HEK293 (cell line): ENCODE measurements at regions not wholly inside any gene's neighbourhood (a gene's known extent, or its start where the extent isn't known, plus 50 kb on each side); places are given as distances from the start of the nearest gene placed in this dataset.

Experiments
- CTCF ChIA-PET: fragments of 350-600 bp; formaldehyde crosslinking; extraction: SDS; loops from one replicate; lab custom pipeline; 2021; ENCODE audit warnings: antibody characterized with exemption; lab: Yijun Ruan, JAX
- POLR2A ChIA-PET: fragments of 300-600 bp; formaldehyde crosslinking; extraction: SDS; loops from one replicate; lab custom pipeline; 2020; ENCODE audit warnings: antibody characterized with exemption, inconsistent platforms; lab: Yijun Ruan, JAX
- H3K27ac ChIP-seq: fragments of 200-500 bp; sonication (Bioruptor generic); 2 replicates; pipeline ENCODE4 v1.5.1; 2014; ENCODE audit warnings: low read depth, low read length, control low read depth, inconsistent platforms; ENCODE audit errors: extremely low read depth
- H3K36me3 ChIP-seq, 2 experiments: fragments of 200-500 bp in 1 of 2; sonication (Bioruptor generic) in 1 of 2; 1 replicate in 1 of 2; 2 replicates in 1 of 2; pipeline ENCODE4 v1.5.1; 2014 to 2017; ENCODE audit warnings: inconsistent platforms in 2 of 2, low read length in 2 of 2; ENCODE audit not compliant: control insufficient read depth in 2 of 2, insufficient read depth in 1 of 2
- H3K4me1 ChIP-seq: fragments of 200-500 bp; sonication (Bioruptor generic); 2 replicates; pipeline ENCODE4 v1.5.1; 2014; ENCODE audit warnings: mild to moderate bottlenecking, low read length, inconsistent platforms; ENCODE audit not compliant: control insufficient read depth, insufficient read depth
- H3K4me3 ChIP-seq: 2 replicates; pipeline ENCODE4 v1.5.1; 2011; ENCODE audit warnings: low read depth, mild to moderate bottlenecking, control low read depth, low read length, moderate library complexity
- H3K9me3 ChIP-seq: fragments of 200-500 bp; sonication (Bioruptor generic); 2 replicates; pipeline ENCODE4 v1.5.1; 2014; ENCODE audit warnings: low read depth, low read length, inconsistent platforms; ENCODE audit not compliant: control insufficient read depth, insufficient read depth
- INSM2 ChIP-seq: fragments of 450-650 bp; formaldehyde crosslinking; IDR thresholded peaks from 2 replicates; pipeline ENCODE4 v1.5.1; 2016; ENCODE audit warnings: missing biosample characterization, missing genetic modification characterization
- OSR2 ChIP-seq: fragments of 450-650 bp; formaldehyde crosslinking; IDR thresholded peaks from 2 replicates; pipeline ENCODE4 v1.5.1; 2016; ENCODE audit warnings: missing biosample characterization, missing genetic modification characterization
- PRDM2 ChIP-seq: fragments of 450-650 bp; formaldehyde crosslinking; IDR thresholded peaks from 2 replicates; pipeline ENCODE4 v1.5.1; 2016; ENCODE audit warnings: missing biosample characterization, missing genetic modification characterization, borderline replicate concordance
- SALL2 ChIP-seq: fragments of 450-650 bp; formaldehyde crosslinking; IDR thresholded peaks from 2 replicates; pipeline ENCODE4 v1.5.0; 2017; ENCODE audit warnings: missing biosample characterization, mild to moderate bottlenecking, missing genetic modification characterization, borderline replicate concordance
- TRIM28 ChIP-seq: IDR thresholded peaks from 2 replicates; pipeline ENCODE4 v1.6.1; 2011; ENCODE audit warnings: low read length, control low read depth, borderline replicate concordance
- ZBTB7A ChIP-seq: fragments of 450-650 bp; formaldehyde crosslinking; IDR thresholded peaks from 2 replicates; pipeline ENCODE4 v1.5.1; 2016; ENCODE audit warnings: low read depth, missing biosample characterization, missing genetic modification characterization
- ZFP37 ChIP-seq: fragments of 450-650 bp; formaldehyde crosslinking; IDR thresholded peaks from 2 replicates; pipeline ENCODE4 v1.5.1; 2016; ENCODE audit warnings: missing biosample characterization, missing genetic modification characterization
- ZNF146 ChIP-seq: fragments of 450-650 bp; formaldehyde crosslinking; IDR thresholded peaks from 2 replicates; pipeline ENCODE4 v1.5.1; 2016; ENCODE audit warnings: missing biosample characterization, missing genetic modification characterization
- ZNF148 ChIP-seq: fragments of 450-650 bp; formaldehyde crosslinking; IDR thresholded peaks from 2 replicates; pipeline ENCODE4 v1.5.0; 2017; ENCODE audit warnings: missing biosample characterization, missing genetic modification characterization, borderline replicate concordance
- ZNF184 ChIP-seq: fragments of 450-650 bp; IDR thresholded peaks from 2 replicates; pipeline ENCODE4 v1.5.1; 2018; ENCODE audit warnings: missing biosample characterization, mild to moderate bottlenecking, missing genetic modification characterization
- ZNF266 ChIP-seq: fragments of 450-650 bp; formaldehyde crosslinking; IDR thresholded peaks from 2 replicates; pipeline ENCODE4 v1.5.1; 2016; ENCODE audit warnings: missing biosample characterization, missing genetic modification characterization, low read depth
- ZNF280C ChIP-seq: fragments of 450-650 bp; formaldehyde crosslinking; IDR thresholded peaks from 2 replicates; pipeline ENCODE4 v1.5.1; 2016; ENCODE audit warnings: missing biosample characterization, missing genetic modification characterization
- ZNF350 ChIP-seq: fragments of 450-650 bp; formaldehyde crosslinking; IDR thresholded peaks from 2 replicates; pipeline ENCODE4 v1.5.0; 2017; ENCODE audit warnings: missing biosample characterization, mild to moderate bottlenecking, missing genetic modification characterization
- ZNF37A ChIP-seq: fragments of 450-650 bp; IDR thresholded peaks from 2 replicates; pipeline ENCODE4 v1.5.1; 2018; ENCODE audit warnings: missing biosample characterization, missing genetic modification characterization
- ZNF510 ChIP-seq: fragments of 450-650 bp; formaldehyde crosslinking; IDR thresholded peaks from 2 replicates; pipeline ENCODE4 v1.5.1; 2018; ENCODE audit warnings: mild to moderate bottlenecking, missing genetic modification characterization, missing biosample characterization; ENCODE audit not compliant: insufficient replicate concordance
- ZNF600 ChIP-seq: fragments of 450-650 bp; formaldehyde crosslinking; IDR thresholded peaks from 2 replicates; pipeline ENCODE4 v1.5.1; 2016; ENCODE audit warnings: missing biosample characterization, missing genetic modification characterization
- ZNF623 ChIP-seq: fragments of 450-650 bp; formaldehyde crosslinking; IDR thresholded peaks from 2 replicates; pipeline ENCODE4 v1.5.1; 2016; ENCODE audit warnings: missing biosample characterization, missing genetic modification characterization
- ZNF639 ChIP-seq: fragments of 450-650 bp; formaldehyde crosslinking; IDR thresholded peaks from 2 replicates; pipeline ENCODE4 v1.5.1; 2016; ENCODE audit warnings: missing biosample characterization, missing genetic modification characterization
- ZNF645 ChIP-seq: fragments of 450-650 bp; formaldehyde crosslinking; IDR thresholded peaks from 2 replicates; pipeline ENCODE4; 2016; ENCODE audit warnings: missing biosample characterization, missing genetic modification characterization
- ZSCAN23 ChIP-seq: fragments of 450-650 bp; formaldehyde crosslinking; IDR thresholded peaks from 2 replicates; pipeline ENCODE4 v1.5.1; 2016; ENCODE audit warnings: missing biosample characterization, missing genetic modification characterization

GRCh38 chr10:121132273-121132672 is 281.1 kb downstream of the WDR11 start (continued):
- no peak for TF ChIP-seq PRDM2 (tag by site-specific recombination)
- TF ChIP-seq ZBTB7A: no peak
- TF ChIP-seq TRIM28: no peak
- TF ChIP-seq ZNF266 (tag by site-specific recombination): no peak
- TF ChIP-seq ZNF639: no peak
- no peak for TF ChIP-seq ZNF645 (tag by site-specific recombination)
- no peak for TF ChIP-seq ZNF623

- Histone ChIP-seq H3K9me3 (no peaks in the 10 kb centered on the region), H3K4me3 (no peak overlapping the region), H3K27ac (no peak overlapping the region), H3K36me3 (no peaks in the 10 kb centered on the region), H3K4me1 (no peaks in the 10 kb centered on the region)
- ChIA-PET CTCF (no interaction called here), POLR2A (no interaction called here)
- TF ChIP-seq ZNF148 (tag by site-specific recombination) (no peak), ZNF184 (no peak), ZNF37A (tag by site-specific recombination) (no peak), ZNF350 (tag by site-specific recombination) (no peak), ZNF623 (no peak)
Observed at GRCh38 chr10:121133901-121134300, 282.7 kb downstream of the WDR11 start.

GRCh38 chr10:121134711-121135110 is 283.5 kb downstream of the WDR11 start:
- no peaks in the 10 kb centered on the region for H3K4me1 ChIP-seq
- H3K27ac ChIP-seq: no peak overlapping the region
- no peak overlapping the region for H3K4me3 ChIP-seq
- H3K9me3 ChIP-seq: no peaks in the 10 kb centered on the region
- POLR2A ChIA-PET: no interaction called here
- no peaks in the 10 kb centered on the region for H3K36me3 ChIP-seq
- CTCF ChIA-PET: interaction anchor here (1.2 kb wide), 1 partner anchor 186 kb away, joined by 3 read pairs; no protein-coding TSS in a partner anchor
- TF ChIP-seq ZNF600 (tag by site-specific recombination) (no peak), ZNF280C (tag by site-specific recombination) (no peak), ZNF510 (tag by site-specific recombination) (no peak), INSM2 (tag by site-specific recombination) (no peak), SALL2 (no peak), ZSCAN23 (tag by site-specific recombination) (no peak), OSR2 (no peak), ZFP37 (tag by site-specific recombination) (no peak), ZNF146 (tag by site-specific recombination) (no peak)
